HCT116 (cell line): ENCODE measurements at regions not wholly inside any gene's neighbourhood (a gene's known extent, or its start where the extent isn't known, plus 50 kb on each side); places are given as distances from the start of the nearest gene placed in this dataset.

Source experiments
- ATAC-seq: fragments of 200-7000 bp; cut with Tn5 transposase; 2 replicates; pipeline ENCODE4 v1.9.1; 2020; ENCODE audit warnings: mild to moderate bottlenecking, moderate library complexity
- BruUV-seq: library from RNA; stranded (reverse); fragments of 400-500 nt; replicated peaks from 2 replicates; lab custom pipeline; 2021; lab: Mats Ljungman, UMichigan
- CTCF ChIA-PET: fragments of 300-600 bp; sonication (Branson Sonifier 250); formaldehyde crosslinking; loops from one replicate; lab custom pipeline; 2021; ENCODE audit warnings: antibody characterized with exemption; lab: Charles Lee
- POLR2A ChIA-PET: fragments of 300-600, 350-600 bp; sonication (Branson Sonifier 250); formaldehyde crosslinking; loops from one replicate; lab custom pipeline; 2021; ENCODE audit warnings: antibody characterized with exemption; lab: Charles Lee
- RAD21 ChIA-PET, 2 experiments: fragments of 300-600 bp; sonication (Branson Sonifier 250); formaldehyde crosslinking; loops; one replicate each; lab custom pipeline; 2023; ENCODE audit warnings: low total read pairs in 2 of 2; ENCODE audit not compliant: uncharacterized antibody in 2 of 2, unreplicated experiment in 2 of 2, low non-redundant PET in 1 of 2; lab: Charles Lee
- DNase-seq: peaks from one replicate; pipeline ENCODE4 v3.0.0-alpha.2; 2010; ENCODE audit warnings: low read depth, low spot score
- H2AFZ ChIP-seq: fragments of 200-600 bp; shearing (Covaris generic), sonication (generic); 2 replicates; pipeline ENCODE4 v1.6.1; 2017; ENCODE audit warnings: low read depth, mixed run types, mixed read lengths, antibody characterized with exemption, low read length; ENCODE audit not compliant: poor library complexity, severe bottlenecking
- H3K27ac ChIP-seq: 2 replicates; pipeline ENCODE4 v1.5.1; 2012; ENCODE audit warnings: low read depth, low read length
- H3K27me3 ChIP-seq: fragments of 200-600 bp; sonication (generic); 2 replicates; pipeline ENCODE4 v1.6.1; 2016; ENCODE audit warnings: mixed run types, low read length, mixed read lengths; ENCODE audit not compliant: insufficient read depth
- H3K36me3 ChIP-seq, 2 experiments: fragments of 200-500 bp in 1 of 2; fragments of 200-600 bp in 1 of 2; sonication (Bioruptor generic) in 1 of 2; sonication (generic) in 1 of 2; 2 replicates each; pipeline versions ENCODE4 v1.5.1 to v1.6.1; 2014 to 2016; ENCODE audit warnings: low read length in 2 of 2, inconsistent platforms in 1 of 2, mixed read lengths in 1 of 2, mixed run types in 1 of 2; ENCODE audit not compliant: insufficient read depth in 2 of 2, control insufficient read depth in 1 of 2
- H3K4me1 ChIP-seq, 2 experiments: fragments of 200-600 bp in 1 of 2; sonication (generic) in 1 of 2; 2 replicates each; pipeline versions ENCODE4 v1.5.1 to v1.6.1; 2012 to 2017; ENCODE audit warnings: low read length in 2 of 2, inconsistent platforms in 1 of 2, mild to moderate bottlenecking in 1 of 2, mixed read lengths in 1 of 2, mixed run types in 1 of 2, moderate library complexity in 1 of 2; ENCODE audit not compliant: insufficient read depth in 2 of 2, control insufficient read depth in 1 of 2
- H3K4me2 ChIP-seq: fragments of 200-600 bp; sonication (generic); 2 replicates; pipeline ENCODE4 v1.6.1; 2017; ENCODE audit warnings: mixed run types, low read length, mixed read lengths
- H3K4me3 ChIP-seq, 2 experiments: fragments of 200-600 bp in 1 of 2; sonication (generic) in 1 of 2; replicated peaks in 1 of 2; 2 replicates each; pipeline ENCODE4 v1.5.1; 2011 to 2016; ENCODE audit warnings: low read length in 2 of 2, control low read depth in 1 of 2, low read depth in 1 of 2, mild to moderate bottlenecking in 1 of 2, mixed read lengths in 1 of 2, mixed run types in 1 of 2
- H3K79me2 ChIP-seq: fragments of 200-600 bp; sonication (generic); 2 replicates; pipeline ENCODE4 v1.6.1; 2017; ENCODE audit warnings: mild to moderate bottlenecking, mixed run types, low read length, moderate library complexity, mixed read lengths; ENCODE audit not compliant: insufficient read depth
- H3K9ac ChIP-seq: fragments of 200-600 bp; sonication (generic); 2 replicates; pipeline ENCODE4 v1.6.1; 2016; ENCODE audit warnings: low read length, mixed read lengths
- H3K9me2 ChIP-seq: fragments of 200-600 bp; sonication (generic), shearing (Covaris generic); 2 replicates; pipeline ENCODE4 v1.6.1; 2017; ENCODE audit warnings: mixed run types, mild to moderate bottlenecking, moderate library complexity; ENCODE audit not compliant: insufficient read depth
- H3K9me3 ChIP-seq, 2 experiments: fragments of 200-500 bp in 1 of 2; fragments of 200-600 bp in 1 of 2; sonication (Bioruptor generic) in 1 of 2; sonication (generic) in 1 of 2; 2 replicates each; pipeline ENCODE4 v1.6.1; 2014 to 2017; ENCODE audit warnings: low read length in 2 of 2, mixed read lengths in 2 of 2, inconsistent platforms in 1 of 2, low read depth in 1 of 2, mild to moderate bottlenecking in 1 of 2, mixed run types in 1 of 2, moderate library complexity in 1 of 2; ENCODE audit not compliant: control insufficient read depth in 1 of 2, insufficient read depth in 1 of 2
- H4K20me1 ChIP-seq: fragments of 200-600 bp; sonication (generic), shearing (Covaris generic); 2 replicates; pipeline ENCODE4 v1.6.1; 2017; ENCODE audit warnings: mixed run types, mild to moderate bottlenecking, moderate library complexity; ENCODE audit not compliant: insufficient read depth
- ATF3 ChIP-seq: IDR thresholded peaks from 2 replicates; pipeline ENCODE4 v1.6.1; 2012
- EGR1 ChIP-seq: IDR thresholded peaks from 2 replicates; pipeline ENCODE4 v1.6.1; 2012; ENCODE audit warnings: low read depth
- ELF1 ChIP-seq: IDR thresholded peaks from 2 replicates; pipeline ENCODE4 v1.6.1; 2012; ENCODE audit warnings: low read depth, borderline replicate concordance
- EZH2 ChIP-seq: fragments of 200-600 bp; sonication (generic); IDR thresholded peaks from 2 replicates; pipeline ENCODE4 v1.6.1; 2017; ENCODE audit warnings: antibody characterized with exemption, mixed run types
- EZH2phosphoT487 ChIP-seq: fragments of 200-600 bp; IDR thresholded peaks from 2 replicates; pipeline ENCODE4 v1.6.1; 2018; ENCODE audit warnings: antibody characterized with exemption, borderline replicate concordance
- JUND ChIP-seq: IDR thresholded peaks from 2 replicates; pipeline ENCODE4 v1.6.1; 2012
- POLR2A ChIP-seq: IDR thresholded peaks from 2 replicates; pipeline ENCODE4 v1.7.0; 2011; ENCODE audit warnings: borderline replicate concordance; ENCODE audit not compliant: insufficient read depth, insufficient read length; ENCODE audit errors: extremely low read depth
- POLR2AphosphoS5 ChIP-seq: IDR thresholded peaks from 2 replicates; pipeline ENCODE4 v1.6.1; 2011; ENCODE audit warnings: mild to moderate bottlenecking, low read depth, low read length, moderate library complexity
- REST ChIP-seq: IDR thresholded peaks from 2 replicates; pipeline ENCODE4 v1.6.1; 2012; ENCODE audit warnings: low read depth
- SIN3A ChIP-seq: IDR thresholded peaks from 2 replicates; pipeline ENCODE4 v1.6.1; 2012; ENCODE audit warnings: low read depth
- SP1 ChIP-seq: IDR thresholded peaks from 2 replicates; pipeline ENCODE4 v1.6.1; 2012; ENCODE audit warnings: low read depth
- SRF ChIP-seq: IDR thresholded peaks from 2 replicates; pipeline ENCODE4 v1.6.1; 2012; ENCODE audit warnings: low read depth
- TCF7L2 ChIP-seq: IDR thresholded peaks from 2 replicates; pipeline ENCODE4 v1.7.0; 2011; ENCODE audit warnings: borderline replicate concordance, inconsistent platforms; ENCODE audit not compliant: insufficient read depth, insufficient read length; ENCODE audit errors: extremely low read depth
- ZFX ChIP-seq: fragments of 450-650 bp; IDR thresholded peaks from 2 replicates; pipeline ENCODE4 v1.6.1; 2017
- intact Hi-C: fragments of 100-400 bp; cut with micrococcal nuclease; formaldehyde crosslinking; loops from 2 replicates; pipeline ENCODE4 v1.10.0; 2022

DNA sequence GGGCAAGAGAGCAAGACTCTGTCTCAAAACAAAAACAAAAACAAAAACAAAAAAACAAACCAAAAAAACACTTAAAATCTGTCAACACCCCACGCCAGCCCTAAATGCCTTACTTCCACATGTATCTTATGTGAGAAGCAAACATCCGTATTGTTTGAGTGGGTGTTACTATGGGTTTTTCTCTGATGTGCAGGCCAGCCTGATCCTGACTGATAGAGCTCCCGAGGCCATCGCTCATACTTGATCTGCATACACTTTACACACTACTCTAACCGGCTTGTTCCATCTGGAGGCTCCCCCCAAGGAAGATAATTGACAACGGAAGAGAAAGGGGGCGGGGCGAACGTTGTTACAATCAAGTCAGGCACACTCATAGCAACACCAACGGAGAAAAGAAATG is 237.4 kb downstream of the TBL1XR1 start:
- TF ChIP-seq SIN3A (no peak), EGR1 (no peak), REST (no peak), ZFX (no peak), ELF1 (no peak), ATF3 (no peak), JUND (no peak), SRF (no peak), SP1 (no peak), EZH2 (no peak), POLR2AphosphoS5 (no peak), EZH2phosphoT487 (no peak), TCF7L2 (no peak), POLR2A (no peak)
- BruUV-seq, result no TSS peak
- Histone ChIP-seq H3K9ac (no peak overlapping the region), H3K4me1 (no peaks in the 10 kb centered on the region), H2AFZ (no peak overlapping the region), H3K27ac (no peak overlapping the region), H3K9me3 (no peaks in the 10 kb centered on the region), H3K4me2 (no peak overlapping the region), H3K27me3 (no peaks in the 10 kb centered on the region), H4K20me1 (no peaks in the 10 kb centered on the region), H3K79me2 (no peaks in the 10 kb centered on the region), H3K9me2 (no peaks in the 10 kb centered on the region), H3K4me3 (no peak overlapping the region), H3K36me3 (no peaks in the 10 kb centered on the region)
- ChIA-PET CTCF (no interaction called here), POLR2A (no interaction called here), RAD21 (no interaction called here)
- ATAC-seq, result no peak
- DNase-seq, result no peak
- intact Hi-C loops, result no loop called here
